GM12878 (cell line): ENCODE measurements at regions not wholly inside any gene's neighbourhood (a gene's known extent, or its start where the extent isn't known, plus 50 kb on each side); places are given as distances from the start of the nearest gene placed in this dataset.

Experiments used
- ATAC-seq: fragments of 200-7000 bp; cut with Tn5 transposase; 3 replicates; pipeline ENCODE4 v1.9.1; 2020; ENCODE audit warnings: mild to moderate bottlenecking, moderate library complexity
- BruUV-seq: library from RNA; stranded (reverse); fragments of 400-500 nt; replicated peaks from 2 replicates; lab custom pipeline; 2021; lab: Mats Ljungman, UMichigan
- CTCF ChIA-PET: fragments of 300-600 bp; sonication (Branson Sonifier 250); formaldehyde crosslinking; extraction: SDS; loops from one replicate; lab custom pipeline; 2021; ENCODE audit warnings: inconsistent platforms; lab: Yijun Ruan, JAX
- POLR2A ChIA-PET: fragments of 350-600 bp; formaldehyde crosslinking; extraction: SDS; loops from one replicate; lab custom pipeline; 2021; ENCODE audit warnings: inconsistent platforms; lab: Charles Lee
- RAD21 ChIA-PET: fragments of 300-600 bp; sonication (Branson Sonifier 250); formaldehyde crosslinking; loops from one replicate; lab custom pipeline; 2023; ENCODE audit warnings: antibody characterized with exemption; ENCODE audit not compliant: unreplicated experiment; lab: Charles Lee
- SMC1A ChIA-PET: fragments of 300-600 bp; sonication (Branson Sonifier 250); formaldehyde crosslinking; loops from one replicate; lab custom pipeline; 2023; ENCODE audit not compliant: unreplicated experiment, uncharacterized antibody; lab: Charles Lee
- DNase-seq: peaks from one replicate; pipeline ENCODE4 v3.0.0-alpha.2; 2011; ENCODE audit warnings: low read depth, low spot score
- FAIRE-seq: peaks from 3 replicates; lab custom pipeline; 2011; peaks lifted over from hg19 to GRCh38; lab: Jason Lieb, UNC
- H2AFZ ChIP-seq: 2 replicates; pipeline ENCODE4 v1.6.0; 2011; ENCODE audit warnings: low read depth, low read length, control low read depth; ENCODE audit not compliant: control insufficient read depth
- H3K27ac ChIP-seq: 2 replicates; pipeline ENCODE4 v1.5.1; 2011; ENCODE audit warnings: control low read depth; ENCODE audit not compliant: control insufficient read depth, insufficient read depth
- H3K27me3 ChIP-seq, 2 experiments: replicated peaks in 1 of 2; 2 replicates each; pipeline versions ENCODE4 v1.6.0 to v1.6.1; 2011; ENCODE audit warnings: low read length in 1 of 2; ENCODE audit not compliant: control insufficient read depth in 2 of 2, insufficient read depth in 2 of 2
- H3K36me3 ChIP-seq, 2 experiments: 2 replicates each; pipeline ENCODE4 v1.5.1; 2011; ENCODE audit warnings: low read length in 1 of 2; ENCODE audit not compliant: control insufficient read depth in 2 of 2, insufficient read depth in 2 of 2
- H3K4me1 ChIP-seq: 2 replicates; pipeline ENCODE4 v1.6.1; 2011; ENCODE audit warnings: mild to moderate bottlenecking, low read length, moderate library complexity, mixed read lengths; ENCODE audit not compliant: control insufficient read depth, insufficient read depth
- H3K4me2 ChIP-seq: 2 replicates; pipeline ENCODE4 v1.6.0; 2011; ENCODE audit warnings: control low read depth; ENCODE audit not compliant: control insufficient read depth, insufficient read depth
- H3K4me3 ChIP-seq: fragments of 200-600 bp; sonication (generic); 2 replicates; pipeline ENCODE4 v1.5.1; 2016
- H3K79me2 ChIP-seq: 2 replicates; pipeline ENCODE4 v1.6.0; 2011; ENCODE audit warnings: low read length; ENCODE audit not compliant: control insufficient read depth, insufficient read depth
- H3K9ac ChIP-seq: 2 replicates; pipeline ENCODE4 v1.8.0; 2011; ENCODE audit warnings: low read length, control low read depth, mixed read lengths; ENCODE audit not compliant: control insufficient read depth, insufficient read depth
- H3K9me3 ChIP-seq: replicated peaks from 3 replicates; pipeline ENCODE4 v1.5.1; 2011; ENCODE audit warnings: mild to moderate bottlenecking, low read length; ENCODE audit not compliant: control insufficient read depth, insufficient read depth
- H4K20me1 ChIP-seq: 2 replicates; pipeline ENCODE4 v1.6.0; 2011; ENCODE audit not compliant: control insufficient read depth, insufficient read depth
- ATF7 ChIP-seq: fragments of 450-650 bp; IDR thresholded peaks from 2 replicates; pipeline ENCODE4 v1.6.1; 2016; ENCODE audit warnings: low read depth, mild to moderate bottlenecking
- CEBPB ChIP-seq, 2 experiments: fragments of 150-350 bp in 1 of 2; IDR thresholded peaks; 2 replicates each; pipeline ENCODE4 v1.6.1; 2012 to 2014; ENCODE audit warnings: low read depth in 2 of 2, low read length in 2 of 2, borderline replicate concordance in 1 of 2, inconsistent platforms in 1 of 2
- CHD4 ChIP-seq: fragments of 200-600 bp; sonication (generic); IDR thresholded peaks from 2 replicates; pipeline ENCODE4 v1.6.1; 2016; ENCODE audit warnings: mild to moderate bottlenecking
- EGR1 ChIP-seq, 2 experiments: IDR thresholded peaks; 1 replicate in 1 of 2; 2 replicates in 1 of 2; pipeline ENCODE4 v1.6.1; 2011 to 2012; ENCODE audit warnings: low read depth in 2 of 2, low read length in 2 of 2, borderline replicate concordance in 1 of 2, mild to moderate bottlenecking in 1 of 2, moderate library complexity in 1 of 2
- FOS ChIP-seq: IDR thresholded peaks from 3 replicates; pipeline ENCODE4 v1.6.1; 2011; ENCODE audit warnings: borderline replicate concordance; ENCODE audit not compliant: insufficient read length; ENCODE audit errors: extremely low read depth
- MEF2B ChIP-seq: fragments of 450-650 bp; IDR thresholded peaks from 2 replicates; pipeline ENCODE4 v1.6.1; 2018; ENCODE audit warnings: mild to moderate bottlenecking, moderate library complexity; ENCODE audit not compliant: partially characterized antibody, poor library complexity, severe bottlenecking
- POLR2AphosphoS5 ChIP-seq: IDR thresholded peaks from 2 replicates; pipeline ENCODE4 v1.6.1; 2011; ENCODE audit warnings: mild to moderate bottlenecking, low read length, inconsistent platforms
- RAD21 ChIP-seq: IDR thresholded peaks from 2 replicates; pipeline ENCODE4 v1.6.1; 2011; ENCODE audit warnings: mild to moderate bottlenecking, low read depth, low read length, moderate library complexity; ENCODE audit not compliant: insufficient read depth
- SIN3A ChIP-seq: IDR thresholded peaks from 2 replicates; pipeline ENCODE4 v1.6.1; 2012; ENCODE audit warnings: low read depth, low read length, improper control_type of control experiment
- SP1 ChIP-seq: IDR thresholded peaks from one replicate; pipeline ENCODE4 v1.6.1; 2011; ENCODE audit warnings: low read depth, low read length
- SREBF1 ChIP-seq: IDR thresholded peaks from 2 replicates; pipeline ENCODE4 v1.6.1; 2012; ENCODE audit warnings: mild to moderate bottlenecking, low read length
- SREBF2 ChIP-seq: IDR thresholded peaks from 2 replicates; pipeline ENCODE4 v1.6.1; 2012; ENCODE audit warnings: mild to moderate bottlenecking, low read length
- TAF1 ChIP-seq: IDR thresholded peaks from 2 replicates; pipeline ENCODE4 v1.6.1; 2011; ENCODE audit warnings: mild to moderate bottlenecking, low read depth, low read length, borderline replicate concordance
- WGBS: methylation state at CpG from one replicate; pipeline ENCODE4 v1.1.6; 2016; ENCODE audit warnings: low lambda C conversion rate; ENCODE audit not compliant: insufficient replicate concordance, insufficient coverage; ENCODE audit errors: missing lambda C conversion rate; 5-methylcytosine and 5-hydroxymethylcytosine counted together
- in situ Hi-C: fragments of 300-500 bp; cut with MboI; formaldehyde crosslinking; loops from 9 replicates; pipeline ENCODE4 v1.14.3; 2018; ENCODE audit warnings: mixed read lengths
- intact Hi-C: fragments of 100-400 bp; cut with micrococcal nuclease; formaldehyde crosslinking; loops from one replicate; pipeline ENCODE4 v1.14.2; 2022; ENCODE audit not compliant: unreplicated experiment
- TF ChIP-seq, protein P1 (sequence below): fragments of 450-650 bp; IDR thresholded peaks from 2 replicates; pipeline ENCODE4 v1.6.1; 2018; ENCODE audit warnings: borderline replicate concordance, mild to moderate bottlenecking; ENCODE audit not compliant: partially characterized antibody
- TF ChIP-seq, protein P2 (sequence below): IDR thresholded peaks from 2 replicates; pipeline ENCODE4 v1.6.1; 2012; ENCODE audit warnings: low read depth, low read length, improper control_type of control experiment

DNA sequence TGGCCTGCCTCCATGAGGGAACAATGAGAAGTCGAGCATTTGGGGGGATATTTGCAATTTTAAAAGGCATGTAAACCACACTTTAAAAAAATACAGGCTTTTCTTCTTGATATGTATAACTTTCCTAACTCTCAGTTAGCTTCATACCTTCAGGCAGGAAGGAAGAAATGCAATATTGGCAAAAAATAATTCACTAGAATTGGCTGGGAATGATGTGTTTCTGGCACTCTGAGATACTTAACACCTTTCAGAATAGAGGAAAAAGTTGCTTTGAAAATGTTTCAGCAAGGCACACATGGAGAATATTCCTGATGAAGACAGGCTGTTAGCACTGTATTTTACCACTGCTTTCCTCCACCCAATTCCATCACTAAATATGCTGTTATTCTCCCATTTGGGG is 747.6 kb downstream of the HDGFL1 start:
- CTCF ChIA-PET: no interaction called here
- TF ChIP-seq SREBF2: no peak
- no peak for TF ChIP-seq SP1
- TF ChIP-seq CHD4: no peak
- Histone ChIP-seq H3K79me2 (no peaks in the 10 kb centered on the region), H3K27me3 (no peaks in the 10 kb centered on the region), H4K20me1 (no peaks in the 10 kb centered on the region), H3K9me3 (no peaks in the 10 kb centered on the region), H3K9ac (no peak overlapping the region), H2AFZ (no peak overlapping the region), H3K4me2 (no peak overlapping the region), H3K27ac (no peak overlapping the region), H3K36me3 (no peaks in the 10 kb centered on the region), H3K4me1 (no peaks in the 10 kb centered on the region), H3K4me3 (no peak overlapping the region)
- RAD21 ChIA-PET: no interaction called here
- 0% methylated on average over 1 of the region's 1 CpG for WGBS
- no TSS peak for BruUV-seq
- POLR2A ChIA-PET: no interaction called here
- no peak for ATAC-seq
- FAIRE-seq: no peak
- DNase-seq: no peak
- in situ Hi-C loops (no loop called here), intact Hi-C loops (no loop called here)
- SMC1A ChIA-PET: interaction anchor here (0.6 kb wide), 1 partner anchor 1625 kb away, joined by 3 read pairs; no protein-coding TSS in a partner anchor

DNA sequence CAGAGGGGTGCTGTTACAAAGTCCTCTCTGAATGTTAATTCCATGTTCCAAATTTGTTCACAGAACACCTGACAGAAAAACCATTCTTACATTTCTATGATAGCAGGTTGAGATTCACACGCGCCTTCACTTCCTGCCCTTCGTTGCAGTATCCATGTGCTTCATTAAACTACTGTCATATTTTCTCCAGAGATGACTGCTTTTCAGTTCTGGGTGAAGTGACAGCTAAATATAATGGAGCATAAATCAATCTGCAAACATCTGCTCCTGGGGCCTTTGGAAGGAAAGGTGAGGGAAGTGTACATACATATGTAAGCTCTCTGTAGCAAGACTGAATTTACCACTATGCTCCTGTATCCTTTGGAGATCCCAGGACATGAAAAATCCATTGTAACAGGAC is 750.2 kb downstream of the HDGFL1 start:
- TF ChIP-seq ATF7 (no peak), SIN3A (no peak), CEBPB (IDR thresholded peaks at IDR 0.05; ENCODE audit: borderline replicate concordance in 1 of 2, low read depth in 2 of 2, low read length in 2 of 2) (no peak), RAD21 (no peak), SREBF1 (no peak), MEF2B (no peak), FOS (no peak), TAF1 (no peak), EGR1 (IDR thresholded peaks at IDR 0.05; ENCODE audit: borderline replicate concordance in 1 of 2, low read depth in 2 of 2, low read length in 2 of 2) (no peak), POLR2AphosphoS5 (no peak)
- TF ChIP-seq, protein P1, sequence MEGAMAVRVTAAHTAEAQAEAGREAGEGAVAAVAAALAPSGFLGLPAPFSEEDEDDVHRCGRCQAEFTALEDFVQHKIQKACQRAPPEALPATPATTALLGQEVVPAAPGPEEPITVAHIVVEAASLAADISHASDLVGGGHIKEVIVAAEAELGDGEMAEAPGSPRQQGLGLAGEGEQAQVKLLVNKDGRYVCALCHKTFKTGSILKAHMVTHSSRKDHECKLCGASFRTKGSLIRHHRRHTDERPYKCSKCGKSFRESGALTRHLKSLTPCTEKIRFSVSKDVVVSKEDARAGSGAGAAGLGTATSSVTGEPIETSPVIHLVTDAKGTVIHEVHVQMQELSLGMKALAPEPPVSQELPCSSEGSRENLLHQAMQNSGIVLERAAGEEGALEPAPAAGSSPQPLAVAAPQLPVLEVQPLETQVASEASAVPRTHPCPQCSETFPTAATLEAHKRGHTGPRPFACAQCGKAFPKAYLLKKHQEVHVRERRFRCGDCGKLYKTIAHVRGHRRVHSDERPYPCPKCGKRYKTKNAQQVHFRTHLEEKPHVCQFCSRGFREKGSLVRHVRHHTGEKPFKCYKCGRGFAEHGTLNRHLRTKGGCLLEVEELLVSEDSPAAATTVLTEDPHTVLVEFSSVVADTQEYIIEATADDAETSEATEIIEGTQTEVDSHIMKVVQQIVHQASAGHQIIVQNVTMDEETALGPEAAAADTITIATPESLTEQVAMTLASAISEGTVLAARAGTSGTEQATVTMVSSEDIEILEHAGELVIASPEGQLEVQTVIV: no peak
- TF ChIP-seq, protein P2, sequence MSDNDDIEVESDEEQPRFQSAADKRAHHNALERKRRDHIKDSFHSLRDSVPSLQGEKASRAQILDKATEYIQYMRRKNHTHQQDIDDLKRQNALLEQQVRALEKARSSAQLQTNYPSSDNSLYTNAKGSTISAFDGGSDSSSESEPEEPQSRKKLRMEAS: no peak
- RAD21 ChIA-PET: no interaction called here
- Histone ChIP-seq H3K4me2 (no peak overlapping the region), H2AFZ (no peak overlapping the region), H3K4me1 (no peaks in the 10 kb centered on the region), H3K9me3 (no peaks in the 10 kb centered on the region), H3K36me3 (no peaks in the 10 kb centered on the region), H3K9ac (no peak overlapping the region), H3K4me3 (no peak overlapping the region), H3K79me2 (no peaks in the 10 kb centered on the region), H4K20me1 (no peaks in the 10 kb centered on the region), H3K27me3 (no peaks in the 10 kb centered on the region), H3K27ac (no peak overlapping the region)
- ATAC-seq (no peak), FAIRE-seq (no peak), DNase-seq (no peak)
- SMC1A ChIA-PET: no interaction called here
- BruUV-seq: no TSS peak
- POLR2A ChIA-PET: no interaction called here
- CTCF ChIA-PET: no interaction called here
- intact Hi-C loops (no loop called here), in situ Hi-C loops (no loop called here)
- 72% methylated on average over 3 of the region's 3 CpGs for WGBS
